NCI-H1092 treated with DMSO at 0.1 percent for 48 hours (cell line): ENCODE measurements at regions not wholly inside any gene's neighbourhood (a gene's known extent, or its start where the extent isn't known, plus 50 kb on each side); places are given as distances from the start of the nearest gene placed in this dataset.

Source experiments
- DNase-seq: peaks from one replicate; lab custom pipeline; 2025; lab: John Stamatoyannopoulos, UW

DNA sequence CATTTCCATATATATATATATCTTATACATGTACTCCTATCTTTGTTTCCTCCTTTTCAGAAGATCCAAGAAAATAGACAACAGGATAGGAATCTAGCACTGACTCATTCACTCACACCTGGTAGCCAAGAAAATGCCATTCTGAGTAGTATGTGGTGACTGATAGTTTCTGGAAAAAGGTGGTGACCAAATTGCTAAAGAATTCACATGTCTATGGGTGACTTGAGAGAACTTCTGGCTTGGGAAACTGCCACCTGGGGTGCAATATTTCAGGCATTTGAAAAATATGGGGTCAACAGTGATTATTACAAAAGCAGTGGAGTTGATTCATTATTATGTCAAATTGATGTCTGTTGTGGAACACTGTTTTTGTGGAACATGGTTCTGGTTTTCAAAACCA lies 605.1 kb downstream of the PCDH18 start:
- no peak for DNase-seq

DNA sequence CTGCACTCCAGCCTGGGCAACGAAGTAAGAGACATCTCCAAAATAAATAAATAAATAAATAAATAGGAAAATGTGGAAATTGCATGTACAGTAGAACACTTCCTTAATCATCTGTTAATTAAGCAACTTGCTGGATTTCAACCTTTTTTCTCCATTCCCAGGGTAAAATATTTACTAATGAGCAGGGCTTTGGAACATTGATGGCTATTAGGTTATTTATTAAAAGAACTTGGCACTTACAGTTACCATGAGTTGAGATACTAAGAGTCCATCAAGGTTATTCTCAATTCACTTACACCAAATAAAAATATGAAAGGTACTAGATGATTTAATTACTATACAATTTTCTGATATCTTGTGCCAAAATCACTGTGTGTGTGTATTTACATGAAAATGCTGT lies 607.1 kb downstream of the PCDH18 start:
- DNase-seq = no peak

GRCh38 chr4:136922066-136922465 lies 610.2 kb downstream of the PCDH18 start:
- DNase-seq = no peak

DNA sequence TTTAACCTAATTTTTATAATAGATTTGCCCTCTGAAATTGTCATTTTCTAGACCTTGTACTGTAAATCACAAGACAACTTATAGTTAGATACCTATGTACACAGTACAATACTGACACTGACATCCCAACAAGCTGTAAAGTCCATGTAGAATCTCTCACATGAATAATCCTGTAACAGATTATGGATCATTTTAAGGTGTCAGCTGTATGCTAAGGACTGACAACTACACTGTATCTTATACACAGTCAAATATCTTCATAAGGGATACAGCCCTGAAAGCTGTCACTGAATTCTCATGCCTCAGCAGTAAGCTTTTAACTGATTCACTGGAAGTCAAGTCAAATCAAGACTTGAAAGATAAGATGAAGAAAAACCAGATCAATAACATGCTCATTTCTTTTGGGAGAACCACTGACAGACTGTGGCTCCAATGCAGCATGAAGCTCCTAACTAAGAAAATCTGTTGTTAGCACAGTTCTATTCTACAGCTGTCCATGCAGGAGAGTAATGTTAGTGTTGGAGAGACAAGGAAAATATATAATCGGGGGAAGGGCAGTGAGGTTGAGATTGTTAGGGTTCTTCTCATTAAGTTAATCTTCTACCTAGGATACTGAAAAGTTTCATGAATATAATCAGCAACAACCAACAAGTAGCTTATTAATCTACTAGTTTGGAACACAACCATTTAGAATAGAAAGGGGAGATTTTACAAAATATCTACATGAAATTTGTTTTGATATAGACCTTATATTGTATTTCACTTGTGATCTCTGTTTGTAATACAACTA lies 612.0 kb downstream of the PCDH18 start:
- no peak for DNase-seq

DNA sequence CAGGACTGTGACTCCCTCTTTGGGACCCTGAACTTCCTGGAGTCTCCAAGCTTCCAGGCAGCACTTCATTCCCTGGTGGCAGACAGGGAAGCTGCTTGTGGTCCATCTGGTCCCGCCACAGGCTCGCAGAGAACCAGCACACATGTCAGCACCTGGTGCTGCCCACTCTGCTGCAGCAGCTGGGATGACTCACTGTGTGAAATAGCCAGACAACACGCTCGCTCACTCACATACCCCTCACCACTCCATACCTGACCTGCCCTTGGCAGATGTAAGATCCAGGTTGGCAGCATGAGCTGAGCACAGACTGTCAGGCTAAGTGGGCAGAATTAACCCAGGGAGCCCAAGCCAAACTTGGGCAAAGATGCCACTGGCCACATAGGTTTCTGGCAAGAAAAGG lies 613.5 kb downstream of the PCDH18 start:
- DNase-seq = no peak

- DNase-seq = no peak
Measured at GRCh38 chr4:136917312-136918110, 614.8 kb downstream of the PCDH18 start.

GRCh38 chr4:136909626-136910025 lies 622.7 kb downstream of the PCDH18 start:
- DNase-seq = peak; percentile 85

GRCh38 chr4:136908122-136908521 lies 624.2 kb downstream of the PCDH18 start:
- DNase-seq = no peak

DNA sequence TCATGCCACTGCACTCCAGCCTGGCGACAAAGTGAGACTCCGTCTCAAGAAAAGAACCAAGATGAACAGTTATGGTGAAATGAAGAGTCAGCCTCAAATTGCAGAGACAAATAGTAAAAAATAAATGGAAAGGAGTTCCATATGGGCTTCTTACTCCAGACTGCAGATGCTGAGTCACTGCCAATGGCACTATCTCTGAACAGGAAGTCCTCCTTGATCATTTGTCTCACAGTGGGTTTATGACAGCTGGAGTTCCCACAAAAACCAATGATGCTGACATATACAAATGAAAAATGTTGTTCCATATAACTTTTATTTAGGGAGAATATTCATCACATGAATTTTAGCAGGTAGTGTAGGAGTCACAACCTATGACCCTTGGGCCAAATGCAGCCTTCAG lies 631.6 kb downstream of the PCDH18 start:
- no peak for DNase-seq

DNA sequence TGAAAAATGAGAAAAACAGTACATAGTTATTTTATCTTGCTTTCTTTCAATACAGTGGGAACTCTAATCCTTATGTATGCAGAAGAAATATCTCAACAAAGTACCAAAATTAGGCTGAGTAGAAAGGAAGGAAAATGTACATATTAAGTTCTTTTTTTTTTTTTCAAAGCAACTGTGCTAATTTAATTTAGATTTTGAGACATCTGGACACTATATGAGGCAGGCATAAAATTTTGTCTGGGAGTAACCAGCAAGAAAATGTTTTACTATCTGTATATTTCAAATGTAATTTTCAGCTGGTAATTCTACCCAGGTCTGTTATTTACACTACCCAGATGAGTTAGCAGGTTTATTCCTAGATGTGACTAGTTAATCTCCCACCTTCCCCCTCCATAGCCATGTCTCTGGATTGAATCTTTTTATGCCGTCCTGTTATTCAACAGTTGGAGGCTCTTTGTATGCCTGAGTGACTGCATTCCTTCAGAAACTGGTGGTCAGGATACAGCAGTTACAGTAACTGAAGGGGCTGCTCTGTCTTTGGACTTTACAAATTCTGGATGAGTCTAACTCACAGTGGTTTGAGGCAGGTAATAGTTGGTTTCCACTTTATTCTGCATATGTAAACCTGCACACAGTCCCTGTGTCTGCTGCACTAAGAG lies 633.6 kb downstream of the PCDH18 start:
- DNase-seq = no peak

GRCh38 chr4:136893573-136893972 lies 638.7 kb downstream of the PCDH18 start:
- DNase-seq = no peak

- DNase-seq = no peak
Measured at GRCh38 chr4:136881666-136882065, 650.6 kb downstream of the PCDH18 start.

DNA sequence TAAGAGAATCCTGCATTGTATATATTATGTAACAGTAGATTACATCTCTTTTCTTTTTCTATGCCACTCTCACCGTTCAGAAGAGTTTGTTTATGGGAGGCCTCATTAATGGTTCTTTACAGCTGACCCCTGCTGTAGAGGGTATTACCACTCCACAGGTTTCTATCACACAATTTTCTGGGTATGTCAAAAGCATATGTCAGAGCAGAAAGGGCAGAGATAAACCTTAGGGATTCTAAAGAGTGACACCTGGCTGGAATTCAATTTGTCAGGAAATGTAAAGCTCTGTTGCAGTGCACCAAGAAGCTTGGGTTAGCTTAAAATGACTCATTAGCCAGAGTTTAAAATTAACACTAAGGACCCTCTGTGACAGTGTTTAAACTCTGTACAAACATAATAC lies 658.7 kb downstream of the PCDH18 start:
- no peak for DNase-seq

DNA sequence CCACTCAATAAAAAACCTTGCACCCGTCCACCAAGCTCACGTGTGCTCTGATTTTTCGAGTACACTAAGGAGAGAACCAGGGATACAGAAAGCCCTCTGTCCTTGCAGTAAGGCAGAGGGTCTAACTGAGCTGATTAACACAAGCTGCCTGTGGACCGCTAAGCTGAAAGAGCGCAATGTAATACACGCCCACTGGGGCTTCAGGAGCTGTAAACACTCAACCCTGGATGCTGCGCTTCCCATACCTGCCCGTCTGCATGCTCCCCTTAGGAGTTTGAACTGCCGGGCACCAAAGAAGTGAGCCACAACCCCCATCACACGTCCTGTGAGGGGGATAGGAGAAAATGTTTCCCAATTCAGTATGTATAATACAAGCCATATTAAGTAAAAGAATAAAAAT lies 664.8 kb downstream of the PCDH18 start:
- DNase-seq = no peak

GRCh38 chr4:136865526-136865925 lies 666.8 kb downstream of the PCDH18 start:
- DNase-seq = no peak

DNA sequence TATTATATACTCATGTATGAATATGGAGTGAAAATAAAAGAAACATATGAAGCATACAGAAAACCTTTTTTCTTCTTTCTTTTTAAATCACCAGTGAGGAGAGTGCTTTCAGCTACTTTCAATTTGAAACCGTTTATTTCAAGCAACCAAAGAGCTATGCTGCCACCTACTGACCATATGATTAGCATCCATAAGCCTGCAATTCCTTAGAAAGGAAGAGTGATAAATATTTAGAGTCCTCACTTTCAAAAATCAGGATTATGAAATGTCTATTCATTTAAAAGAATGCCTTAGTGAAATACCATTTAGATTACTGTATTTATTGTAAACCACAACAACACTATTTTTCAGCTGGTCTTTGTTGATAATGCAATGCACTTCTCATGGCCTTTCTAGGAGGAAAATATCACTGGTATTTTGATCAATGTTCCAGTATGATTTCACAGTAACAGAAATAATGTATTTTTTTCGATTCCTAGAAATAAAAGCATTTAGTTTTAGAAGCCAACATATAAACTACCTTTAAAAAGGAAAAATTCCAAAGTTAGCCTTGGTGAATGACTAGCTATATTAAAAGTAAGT lies 667.6 kb downstream of the PCDH18 start:
- DNase-seq = peak; percentile 83

DNA sequence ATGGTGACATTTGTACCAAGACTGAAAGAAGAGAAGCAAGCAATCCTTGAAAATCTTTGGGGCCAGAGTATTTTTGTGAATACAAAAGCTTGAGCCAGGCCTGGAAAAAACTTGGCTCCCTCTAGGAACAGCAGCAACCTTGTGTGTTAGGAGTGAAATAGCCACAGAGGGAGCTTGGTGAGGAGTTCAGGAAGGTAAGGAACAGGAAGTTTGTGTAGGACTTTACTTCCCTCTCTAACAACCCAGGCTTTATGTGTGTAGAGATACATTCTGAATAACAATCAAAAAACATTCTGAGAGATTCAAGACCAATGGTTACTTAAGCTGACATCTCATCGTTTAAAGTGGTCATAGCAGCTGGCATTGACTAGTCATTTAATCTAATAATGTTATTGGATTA lies 668.5 kb downstream of the PCDH18 start:
- peak; percentile 17 for DNase-seq

GRCh38 chr4:136862653-136863052 lies 669.6 kb downstream of the PCDH18 start:
- no peak for DNase-seq

- DNase-seq = no peak
Measured at GRCh38 chr4:136861091-136861490, 671.2 kb downstream of the PCDH18 start.

DNA sequence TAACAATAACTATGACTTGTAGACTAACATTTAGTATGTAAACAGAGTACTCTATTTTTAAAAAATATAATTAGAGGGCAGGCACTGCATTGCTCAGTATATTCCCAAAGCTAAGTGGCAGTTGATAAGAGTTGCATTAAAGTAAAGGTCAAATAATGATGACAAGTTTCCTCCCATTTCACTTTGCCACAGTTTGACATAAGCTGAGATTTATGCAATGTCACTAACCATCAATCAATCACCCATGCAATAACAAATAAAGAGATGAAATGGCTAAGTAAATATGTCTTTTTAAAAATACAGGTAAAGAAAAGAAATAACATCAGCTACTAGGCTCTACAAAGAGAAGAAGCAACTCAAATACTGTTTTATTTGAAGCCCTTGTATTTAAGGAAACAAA lies 673.4 kb downstream of the PCDH18 start:
- no peak for DNase-seq

- DNase-seq = no peak
Measured at GRCh38 chr4:136855886-136856285, 676.4 kb downstream of the PCDH18 start.

GRCh38 chr4:136850446-136850845 lies 681.8 kb downstream of the PCDH18 start:
- no peak for DNase-seq
